ENCODE measurements at regions not wholly inside any gene's neighbourhood (a gene's known extent, or its start where the extent isn't known, plus 50 kb on each side); places are given as distances from the start of the nearest gene placed in this dataset.

- no peak overlapping the region for H3K27ac ChIP-seq (ENCODE audit: insufficient read depth, low read length)
- TF ChIP-seq EZH2 (IDR thresholded peaks at IDR 0.05; ENCODE audit: low read length, missing control alignments), result no peak
- no peak for TF ChIP-seq CTCF (conservative IDR thresholded peaks at IDR 0.05 in 1 of 2, IDR thresholded peaks at IDR 0.05 in 1 of 2; ENCODE audit: low read depth in 1 of 2, low read length in 2 of 2)
- DNase-seq (ENCODE audit: low read depth in 2 of 2), result no peak
- no peaks in the 10 kb centered on the region for H4K20me1 ChIP-seq (ENCODE audit: control insufficient read depth, extremely low read depth, insufficient read depth, low read length)
- no peaks in the 10 kb centered on the region for H3K79me2 ChIP-seq (ENCODE audit: control insufficient read depth, insufficient read depth, low read length)
- no peaks in the 10 kb centered on the region for H3K36me3 ChIP-seq (ENCODE audit: control insufficient read depth, insufficient read depth, low read length)
- no peak overlapping the region for H3K4me2 ChIP-seq (ENCODE audit: extremely low read depth, insufficient read depth, low read length)
- no peaks in the 10 kb centered on the region for H3K27me3 ChIP-seq (ENCODE audit: control insufficient read depth, insufficient read depth, low read length)
- H3K4me1 ChIP-seq (ENCODE audit: control insufficient read depth, extremely low read depth, insufficient read depth, low read length), result no peaks in the 10 kb centered on the region
- H2AFZ ChIP-seq (ENCODE audit: low read length), result no peak overlapping the region
- no peak overlapping the region for H3K4me3 ChIP-seq (replicated peaks in 1 of 4; ENCODE audit: control extremely low read depth in 1 of 4, insufficient read depth in 1 of 4, low read depth in 3 of 4, low read length in 4 of 4)
- H3K9me3 ChIP-seq (ENCODE audit: control insufficient read depth, insufficient read depth, low read depth, low read length), result no peaks in the 10 kb centered on the region
- H3K9ac ChIP-seq (ENCODE audit: insufficient read depth, low read length), result no peak overlapping the region
Observed at GRCh38 chr6:119526561-119527230, 177.1 kb upstream of the MAN1A1 start.

GRCh38 chr6:119524410-119524809 is 174.8 kb upstream of the MAN1A1 start:
- DNase-seq (ENCODE audit: low read depth in 2 of 2), result no peak
- no peak overlapping the region for H2AFZ ChIP-seq (ENCODE audit: low read length)
- H3K4me2 ChIP-seq (ENCODE audit: extremely low read depth, insufficient read depth, low read length), result no peak overlapping the region
- no peaks in the 10 kb centered on the region for H3K4me1 ChIP-seq (ENCODE audit: control insufficient read depth, extremely low read depth, insufficient read depth, low read length)
- no peaks in the 10 kb centered on the region for H3K27me3 ChIP-seq (ENCODE audit: control insufficient read depth, insufficient read depth, low read length)
- H3K79me2 ChIP-seq (ENCODE audit: control insufficient read depth, insufficient read depth, low read length), result no peaks in the 10 kb centered on the region
- H3K9ac ChIP-seq (ENCODE audit: insufficient read depth, low read length), result no peak overlapping the region
- no peak overlapping the region for H3K27ac ChIP-seq (ENCODE audit: insufficient read depth, low read length)
- no peaks in the 10 kb centered on the region for H3K9me3 ChIP-seq (ENCODE audit: control insufficient read depth, insufficient read depth, low read depth, low read length)
- H4K20me1 ChIP-seq (ENCODE audit: control insufficient read depth, extremely low read depth, insufficient read depth, low read length), result no peaks in the 10 kb centered on the region
- TF ChIP-seq EZH2 (IDR thresholded peaks at IDR 0.05; ENCODE audit: low read length, missing control alignments) (no peak), CTCF (conservative IDR thresholded peaks at IDR 0.05 in 1 of 2, IDR thresholded peaks at IDR 0.05 in 1 of 2; ENCODE audit: low read depth in 1 of 2, low read length in 2 of 2) (no peak)
- H3K36me3 ChIP-seq (ENCODE audit: control insufficient read depth, insufficient read depth, low read length), result no peaks in the 10 kb centered on the region
- H3K4me3 ChIP-seq (replicated peaks in 1 of 4; ENCODE audit: control extremely low read depth in 1 of 4, insufficient read depth in 1 of 4, low read depth in 3 of 4, low read length in 4 of 4), result no peak overlapping the region

- TF ChIP-seq CTCF (conservative IDR thresholded peaks at IDR 0.05 in 1 of 2, IDR thresholded peaks at IDR 0.05 in 1 of 2; ENCODE audit: low read depth in 1 of 2, low read length in 2 of 2), result no peak
- TF ChIP-seq EZH2 (IDR thresholded peaks at IDR 0.05; ENCODE audit: low read length, missing control alignments), result no peak
- Histone ChIP-seq H3K36me3 (ENCODE audit: control insufficient read depth, insufficient read depth, low read length) (no peaks in the 10 kb centered on the region), H4K20me1 (ENCODE audit: control insufficient read depth, extremely low read depth, insufficient read depth, low read length) (no peaks in the 10 kb centered on the region), H3K4me3 (replicated peaks in 1 of 4; ENCODE audit: control extremely low read depth in 1 of 4, insufficient read depth in 1 of 4, low read depth in 3 of 4, low read length in 4 of 4) (no peak overlapping the region), H3K9ac (ENCODE audit: insufficient read depth, low read length) (no peak overlapping the region), H2AFZ (ENCODE audit: low read length) (no peak overlapping the region), H3K4me2 (ENCODE audit: extremely low read depth, insufficient read depth, low read length) (no peak overlapping the region), H3K9me3 (ENCODE audit: control insufficient read depth, insufficient read depth, low read depth, low read length) (no peaks in the 10 kb centered on the region), H3K27me3 (ENCODE audit: control insufficient read depth, insufficient read depth, low read length) (no peaks in the 10 kb centered on the region), H3K79me2 (ENCODE audit: control insufficient read depth, insufficient read depth, low read length) (no peaks in the 10 kb centered on the region), H3K4me1 (ENCODE audit: control insufficient read depth, extremely low read depth, insufficient read depth, low read length) (no peaks in the 10 kb centered on the region), H3K27ac (ENCODE audit: insufficient read depth, low read length) (no peak overlapping the region)
- no peak for DNase-seq (ENCODE audit: low read depth in 2 of 2)
Observed at GRCh38 chr6:119523556-119523955, 174.0 kb upstream of the MAN1A1 start.
